MM.1S (cell line): ENCODE measurements at regions not wholly inside any gene's neighbourhood (a gene's known extent, or its start where the extent isn't known, plus 50 kb on each side); places are given as distances from the start of the nearest gene placed in this dataset.

Experiments
- EZH2 ChIP-seq: fragments of 300-600 bp; sonication (generic); optimal IDR thresholded peaks from 2 replicates; pipeline ENCODE3; 2017; ENCODE audit warnings: low read depth, mild to moderate bottlenecking, antibody characterized with exemption, low read length, mixed read lengths
- TF ChIP-seq, protein P1 (sequence below): fragments of 300-600 bp; sonication (generic); IDR thresholded peaks from 2 replicates; pipeline ENCODE4 v1.5.1; 2016; ENCODE audit warnings: antibody characterized with exemption, low read length, mixed read lengths

DNA sequence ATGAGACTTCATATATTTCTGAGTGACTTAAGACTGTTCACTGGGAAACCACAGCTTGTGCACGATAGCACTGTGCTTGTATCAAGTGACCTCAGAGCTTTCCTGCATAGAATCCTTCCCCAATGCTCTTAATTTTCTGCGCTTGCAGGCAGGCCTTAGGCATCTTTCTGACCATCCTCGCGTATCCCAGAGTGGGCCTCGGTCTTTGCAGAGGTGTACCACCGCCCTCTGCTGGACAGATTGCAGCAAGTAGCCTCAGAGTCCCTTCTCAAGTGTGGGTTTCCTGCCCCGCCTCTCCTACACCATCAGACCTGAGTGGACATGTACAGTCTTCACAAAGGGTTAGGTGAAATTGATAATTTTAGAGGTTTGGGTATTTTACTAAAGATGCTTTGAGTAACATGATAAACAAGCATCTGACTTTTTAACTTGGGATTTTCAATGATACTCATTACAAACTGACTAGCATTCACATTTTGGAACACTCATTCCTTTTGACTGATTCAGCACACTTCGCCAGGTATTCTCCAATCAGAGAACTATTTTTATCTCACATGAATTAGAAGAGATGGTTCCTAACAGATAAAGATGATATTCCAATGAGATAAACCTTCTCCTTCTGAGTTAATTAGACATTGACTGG lies 246.5 kb upstream of the USP25 start:
- no peak for TF ChIP-seq EZH2
- TF ChIP-seq, protein P1, sequence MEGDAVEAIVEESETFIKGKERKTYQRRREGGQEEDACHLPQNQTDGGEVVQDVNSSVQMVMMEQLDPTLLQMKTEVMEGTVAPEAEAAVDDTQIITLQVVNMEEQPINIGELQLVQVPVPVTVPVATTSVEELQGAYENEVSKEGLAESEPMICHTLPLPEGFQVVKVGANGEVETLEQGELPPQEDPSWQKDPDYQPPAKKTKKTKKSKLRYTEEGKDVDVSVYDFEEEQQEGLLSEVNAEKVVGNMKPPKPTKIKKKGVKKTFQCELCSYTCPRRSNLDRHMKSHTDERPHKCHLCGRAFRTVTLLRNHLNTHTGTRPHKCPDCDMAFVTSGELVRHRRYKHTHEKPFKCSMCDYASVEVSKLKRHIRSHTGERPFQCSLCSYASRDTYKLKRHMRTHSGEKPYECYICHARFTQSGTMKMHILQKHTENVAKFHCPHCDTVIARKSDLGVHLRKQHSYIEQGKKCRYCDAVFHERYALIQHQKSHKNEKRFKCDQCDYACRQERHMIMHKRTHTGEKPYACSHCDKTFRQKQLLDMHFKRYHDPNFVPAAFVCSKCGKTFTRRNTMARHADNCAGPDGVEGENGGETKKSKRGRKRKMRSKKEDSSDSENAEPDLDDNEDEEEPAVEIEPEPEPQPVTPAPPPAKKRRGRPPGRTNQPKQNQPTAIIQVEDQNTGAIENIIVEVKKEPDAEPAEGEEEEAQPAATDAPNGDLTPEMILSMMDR: peak; percentile 91
